ENCODE measurements at regions not wholly inside any gene's neighbourhood (a gene's known extent, or its start where the extent isn't known, plus 50 kb on each side); places are given as distances from the start of the nearest gene placed in this dataset.

GRCh38 chr14:22500525-22500924 is 88.5 kb downstream of the DAD1 start:
- TF ChIP-seq POLR2A (IDR thresholded peaks at IDR 0.05; ENCODE audit: low read depth, low read length) (no peak), TAF1 (IDR thresholded peaks at IDR 0.05; ENCODE audit: low read depth, low read length) (no peak), POLR2AphosphoS5 (IDR thresholded peaks at IDR 0.05; ENCODE audit: low read depth, low read length) (no peak), PAX5 (IDR thresholded peaks at IDR 0.05; ENCODE audit: insufficient read depth, low read length, severe bottlenecking) (no peak)
